ENCODE measurements at regions not wholly inside any gene's neighbourhood (a gene's known extent, or its start where the extent isn't known, plus 50 kb on each side); places are given as distances from the start of the nearest gene placed in this dataset.

- Histone ChIP-seq H3K4me3 (ENCODE audit: low read depth, low read length) (no peak overlapping the region), H3K27ac (ENCODE audit: extremely low read depth, low read depth, low read length) (no peak overlapping the region), H3K36me3 (ENCODE audit: control insufficient read depth in 2 of 2, insufficient read depth in 1 of 2, low read length in 2 of 2) (no peaks in the 10 kb centered on the region), H3K4me1 (ENCODE audit: control insufficient read depth, insufficient read depth, low read length) (no peaks in the 10 kb centered on the region), H3K9me3 (ENCODE audit: control insufficient read depth, insufficient read depth, low read depth, low read length) (no peaks in the 10 kb centered on the region)
- CTCF ChIA-PET, result interaction anchor here (0.6 kb wide), 1 partner anchor 191 kb away, joined by 3 read pairs; no protein-coding TSS in a partner anchor
- POLR2A ChIA-PET, result no interaction called here
- TF ChIP-seq ZNF175 (tag by site-specific recombination; IDR thresholded peaks at IDR 0.05), result no peak
- TF ChIP-seq, protein P1, sequence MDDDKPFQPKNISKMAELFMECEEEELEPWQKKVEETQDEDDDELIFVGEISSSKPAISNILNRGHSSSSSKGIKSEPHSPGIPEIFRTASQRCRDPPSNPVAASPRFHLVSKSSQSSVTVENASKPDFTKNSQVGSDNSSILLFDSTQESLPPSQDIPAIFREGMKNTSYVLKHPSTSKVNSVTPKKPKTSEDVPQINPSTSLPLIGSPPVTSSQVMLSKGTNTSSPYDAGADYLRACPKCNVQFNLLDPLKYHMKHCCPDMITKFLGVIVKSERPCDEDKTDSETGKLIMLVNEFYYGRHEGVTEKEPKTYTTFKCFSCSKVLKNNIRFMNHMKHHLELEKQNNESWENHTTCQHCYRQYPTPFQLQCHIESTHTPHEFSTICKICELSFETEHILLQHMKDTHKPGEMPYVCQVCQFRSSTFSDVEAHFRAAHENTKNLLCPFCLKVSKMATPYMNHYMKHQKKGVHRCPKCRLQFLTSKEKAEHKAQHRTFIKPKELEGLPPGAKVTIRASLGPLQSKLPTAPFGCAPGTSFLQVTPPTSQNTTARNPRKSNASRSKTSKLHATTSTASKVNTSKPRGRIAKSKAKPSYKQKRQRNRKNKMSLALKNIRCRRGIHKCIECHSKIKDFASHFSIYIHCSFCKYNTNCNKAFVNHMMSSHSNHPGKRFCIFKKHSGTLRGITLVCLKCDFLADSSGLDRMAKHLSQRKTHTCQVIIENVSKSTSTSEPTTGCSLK (tag by site-specific recombination; IDR thresholded peaks at IDR 0.05), result no peak
Measured at GRCh38 chr1:209386156-209386555, 197.4 kb upstream of the CAMK1G start.

- H3K4me3 ChIP-seq (ENCODE audit: low read depth, low read length), result no peak overlapping the region
- H3K36me3 ChIP-seq (ENCODE audit: control insufficient read depth in 2 of 2, insufficient read depth in 1 of 2, low read length in 2 of 2), result no peaks in the 10 kb centered on the region
- TF ChIP-seq ZNF677 (tag by site-specific recombination; IDR thresholded peaks at IDR 0.05), result peak; percentile 84
- no peak for TF ChIP-seq ZNF610 (tag by site-specific recombination; IDR thresholded peaks at IDR 0.05; ENCODE audit: borderline replicate concordance)
- peak; percentile 85 for TF ChIP-seq SCRT2 (tag by site-specific recombination; IDR thresholded peaks at IDR 0.05)
- POLR2A ChIA-PET, result no interaction called here
- H3K4me1 ChIP-seq (ENCODE audit: control insufficient read depth, insufficient read depth, low read length), result no peaks in the 10 kb centered on the region
- CTCF ChIA-PET, result interaction anchor here (1.1 kb wide), 1 partner anchor 139 kb away, joined by 3 read pairs; no protein-coding TSS in a partner anchor
- H3K27ac ChIP-seq (ENCODE audit: extremely low read depth, low read depth, low read length), result no peak overlapping the region
- no peaks in the 10 kb centered on the region for H3K9me3 ChIP-seq (ENCODE audit: control insufficient read depth, insufficient read depth, low read depth, low read length)
Measured at GRCh38 chr1:209387271-209387968, 196.1 kb upstream of the CAMK1G start.

- Histone ChIP-seq H3K27ac (ENCODE audit: extremely low read depth, low read depth, low read length) (no peak overlapping the region), H3K36me3 (ENCODE audit: control insufficient read depth in 2 of 2, insufficient read depth in 1 of 2, low read length in 2 of 2) (no peaks in the 10 kb centered on the region), H3K4me1 (ENCODE audit: control insufficient read depth, insufficient read depth, low read length) (no peaks in the 10 kb centered on the region), H3K4me3 (ENCODE audit: low read depth, low read length) (no peak overlapping the region), H3K9me3 (ENCODE audit: control insufficient read depth, insufficient read depth, low read depth, low read length) (no peaks in the 10 kb centered on the region)
- CTCF ChIA-PET, result interaction anchor here (1.1 kb wide), 1 partner anchor 139 kb away, joined by 3 read pairs; no protein-coding TSS in a partner anchor
- POLR2A ChIA-PET, result no interaction called here
- no peak for TF ChIP-seq ZNF830 (tag by site-specific recombination; IDR thresholded peaks at IDR 0.05; ENCODE audit: low read depth)
- no peak for TF ChIP-seq KLF8 (tag by site-specific recombination; IDR thresholded peaks at IDR 0.05)
- TF ChIP-seq, protein P2, sequence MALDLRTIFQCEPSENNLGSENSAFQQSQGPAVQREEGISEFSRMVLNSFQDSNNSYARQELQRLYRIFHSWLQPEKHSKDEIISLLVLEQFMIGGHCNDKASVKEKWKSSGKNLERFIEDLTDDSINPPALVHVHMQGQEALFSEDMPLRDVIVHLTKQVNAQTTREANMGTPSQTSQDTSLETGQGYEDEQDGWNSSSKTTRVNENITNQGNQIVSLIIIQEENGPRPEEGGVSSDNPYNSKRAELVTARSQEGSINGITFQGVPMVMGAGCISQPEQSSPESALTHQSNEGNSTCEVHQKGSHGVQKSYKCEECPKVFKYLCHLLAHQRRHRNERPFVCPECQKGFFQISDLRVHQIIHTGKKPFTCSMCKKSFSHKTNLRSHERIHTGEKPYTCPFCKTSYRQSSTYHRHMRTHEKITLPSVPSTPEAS (tag by site-specific recombination; IDR thresholded peaks at IDR 0.05), result no peak
- TF ChIP-seq ZSCAN5A (tag by site-specific recombination; IDR thresholded peaks at IDR 0.05), result no peak
- TF ChIP-seq ZNF132 (tag by site-specific recombination; IDR thresholded peaks at IDR 0.05; ENCODE audit: borderline replicate concordance), result no peak
- TF ChIP-seq ZNF558 (tag by site-specific recombination; IDR thresholded peaks at IDR 0.05), result no peak
- TF ChIP-seq ZNF747 (tag by site-specific recombination; IDR thresholded peaks at IDR 0.05), result no peak
- no peak for TF ChIP-seq PRDM10 (tag by site-specific recombination; IDR thresholded peaks at IDR 0.05)
- TF ChIP-seq, protein P3, sequence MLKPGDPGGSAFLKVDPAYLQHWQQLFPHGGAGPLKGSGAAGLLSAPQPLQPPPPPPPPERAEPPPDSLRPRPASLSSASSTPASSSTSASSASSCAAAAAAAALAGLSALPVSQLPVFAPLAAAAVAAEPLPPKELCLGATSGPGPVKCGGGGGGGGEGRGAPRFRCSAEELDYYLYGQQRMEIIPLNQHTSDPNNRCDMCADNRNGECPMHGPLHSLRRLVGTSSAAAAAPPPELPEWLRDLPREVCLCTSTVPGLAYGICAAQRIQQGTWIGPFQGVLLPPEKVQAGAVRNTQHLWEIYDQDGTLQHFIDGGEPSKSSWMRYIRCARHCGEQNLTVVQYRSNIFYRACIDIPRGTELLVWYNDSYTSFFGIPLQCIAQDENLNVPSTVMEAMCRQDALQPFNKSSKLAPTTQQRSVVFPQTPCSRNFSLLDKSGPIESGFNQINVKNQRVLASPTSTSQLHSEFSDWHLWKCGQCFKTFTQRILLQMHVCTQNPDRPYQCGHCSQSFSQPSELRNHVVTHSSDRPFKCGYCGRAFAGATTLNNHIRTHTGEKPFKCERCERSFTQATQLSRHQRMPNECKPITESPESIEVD (tag by site-specific recombination; IDR thresholded peaks at IDR 0.05), result no peak
- no peak for TF ChIP-seq ZNF155 (tag by site-specific recombination; IDR thresholded peaks at IDR 0.05)
- TF ChIP-seq ZNF664 (tag by site-specific recombination; IDR thresholded peaks at IDR 0.05), result no peak
- no peak for TF ChIP-seq ZNF211 (tag by site-specific recombination; IDR thresholded peaks at IDR 0.05; ENCODE audit: low read depth)
- TF ChIP-seq, protein P4, sequence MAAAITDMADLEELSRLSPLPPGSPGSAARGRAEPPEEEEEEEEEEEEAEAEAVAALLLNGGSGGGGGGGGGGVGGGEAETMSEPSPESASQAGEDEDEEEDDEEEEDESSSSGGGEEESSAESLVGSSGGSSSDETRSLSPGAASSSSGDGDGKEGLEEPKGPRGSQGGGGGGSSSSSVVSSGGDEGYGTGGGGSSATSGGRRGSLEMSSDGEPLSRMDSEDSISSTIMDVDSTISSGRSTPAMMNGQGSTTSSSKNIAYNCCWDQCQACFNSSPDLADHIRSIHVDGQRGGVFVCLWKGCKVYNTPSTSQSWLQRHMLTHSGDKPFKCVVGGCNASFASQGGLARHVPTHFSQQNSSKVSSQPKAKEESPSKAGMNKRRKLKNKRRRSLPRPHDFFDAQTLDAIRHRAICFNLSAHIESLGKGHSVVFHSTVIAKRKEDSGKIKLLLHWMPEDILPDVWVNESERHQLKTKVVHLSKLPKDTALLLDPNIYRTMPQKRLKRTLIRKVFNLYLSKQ (tag by site-specific recombination; IDR thresholded peaks at IDR 0.05; ENCODE audit: borderline replicate concordance), result no peak
Measured at GRCh38 chr1:209387969-209388329, 195.6 kb upstream of the CAMK1G start.
